Thoracic aorta (tissue), 2 donors: ENCODE measurements at regions not wholly inside any gene's neighbourhood (a gene's known extent, or its start where the extent isn't known, plus 50 kb on each side); places are given as distances from the start of the nearest gene placed in this dataset.

Experiments used
- ATAC-seq: fragments of 150-250 bp; one replicate; pipeline ENCODE4 v1.8.0; 2017; ENCODE audit warnings: low read depth; ENCODE audit not compliant: insufficient number of reproducible peaks, low FRiP score
- DNase-seq: peaks from one replicate; pipeline ENCODE4 v3.0.0-alpha.2; 2020; ENCODE audit warnings: low spot score
- H3K27ac ChIP-seq, 2 donors: fragments of 200-600 bp; sonication (generic); 1 replicate in 1 of 2; 2 replicates in 1 of 2; pipeline ENCODE4 v1.5.1; 2016; ENCODE audit warnings: mild to moderate bottlenecking in 2 of 2, moderate library complexity in 2 of 2
- H3K27me3 ChIP-seq: fragments of 200-600 bp; sonication (generic); replicated peaks from 2 replicates; pipeline ENCODE4 v1.6.0; 2016; ENCODE audit warnings: mild to moderate bottlenecking; ENCODE audit not compliant: insufficient read depth
- H3K36me3 ChIP-seq: fragments of 200-600 bp; sonication (generic); one replicate; pipeline ENCODE4 v1.5.1; 2016
- H3K4me1 ChIP-seq, 2 donors: fragments of 200-600 bp; sonication (generic); 1 replicate in 1 of 2; 2 replicates in 1 of 2; pipeline versions ENCODE4 v1.5.1 to v1.6.0; 2016; ENCODE audit warnings: low read depth in 2 of 2, mild to moderate bottlenecking in 1 of 2; ENCODE audit not compliant: control insufficient read depth in 1 of 2
- H3K4me3 ChIP-seq: fragments of 200-600 bp; sonication (generic); 2 replicates; pipeline ENCODE4 v1.5.1; 2016; ENCODE audit warnings: mild to moderate bottlenecking
- H3K9me3 ChIP-seq: fragments of 200-600 bp; sonication (generic); 2 replicates; pipeline ENCODE4 v1.5.1; 2016
- CTCF ChIP-seq: fragments of 200-600 bp; sonication (generic); IDR thresholded peaks from one replicate; pipeline ENCODE4 v1.5.1; 2019; ENCODE audit warnings: antibody characterized with exemption

GRCh38 chr11:121899520-121899919, 216.5 kb downstream of the BLID start:
- no peak for TF ChIP-seq CTCF
- no peak for ATAC-seq
- H3K27ac ChIP-seq, result no peak overlapping the region

GRCh38 chr11:121898903-121899302, 217.1 kb downstream of the BLID start:
- no peak for DNase-seq
- Histone ChIP-seq H3K27me3 (no peaks in the 10 kb centered on the region), H3K4me3 (no peak overlapping the region), H3K4me1 (peaks cover 0 to 5% of the 10 kb centered on the region in 2 donors), H3K36me3 (no peaks in the 10 kb centered on the region), H3K9me3 (no peaks in the 10 kb centered on the region), H3K27ac (no peak overlapping the region)
- TF ChIP-seq CTCF, result no peak
- ATAC-seq, result no peak

More at GRCh38 chr11:121899520-121899919, 216.5 kb downstream of the BLID start:
- no peak overlapping the region for H3K4me3 ChIP-seq
- no peaks in the 10 kb centered on the region for H3K9me3 ChIP-seq
- no peaks in the 10 kb centered on the region for H3K27me3 ChIP-seq
- no peaks in the 10 kb centered on the region for H3K36me3 ChIP-seq
- no peak for DNase-seq
- peaks cover 0 to 5% of the 10 kb centered on the region in 2 donors for H3K4me1 ChIP-seq

- no peak for TF ChIP-seq CTCF
- Histone ChIP-seq H3K27ac (no peak overlapping the region), H3K36me3 (no peaks in the 10 kb centered on the region), H3K9me3 (no peaks in the 10 kb centered on the region), H3K4me3 (no peak overlapping the region), H3K27me3 (no peaks in the 10 kb centered on the region), H3K4me1 (peaks cover 14 to 18% of the 10 kb centered on the region in 2 donors)
- DNase-seq (no peak), ATAC-seq (no peak)
Measured at GRCh38 chr11:121895919-121896318, 220.1 kb downstream of the BLID start.

GRCh38 chr11:121894581-121894980, 221.4 kb downstream of the BLID start:
- Histone ChIP-seq H3K4me1 (peaks cover 26 to 30% of the 10 kb centered on the region in 2 donors), H3K36me3 (no peaks in the 10 kb centered on the region), H3K27me3 (no peaks in the 10 kb centered on the region), H3K4me3 (no peak overlapping the region), H3K9me3 (no peaks in the 10 kb centered on the region), H3K27ac (no peak overlapping the region)
- no peak for DNase-seq
- no peak for TF ChIP-seq CTCF
- ATAC-seq, result no peak

GRCh38 chr11:121892863-121893262, 223.2 kb downstream of the BLID start:
- H3K27ac ChIP-seq, result no peak overlapping the region
- H3K27me3 ChIP-seq, result no peaks in the 10 kb centered on the region
- ATAC-seq (no peak), DNase-seq (no peak)
- H3K4me3 ChIP-seq, result no peak overlapping the region
- H3K4me1 ChIP-seq, result peaks cover 28 to 30% of the 10 kb centered on the region in 2 donors
- H3K9me3 ChIP-seq, result no peaks in the 10 kb centered on the region
- no peak for TF ChIP-seq CTCF
- H3K36me3 ChIP-seq, result no peaks in the 10 kb centered on the region
